Liver (tissue), 3 donors: ENCODE measurements at regions not wholly inside any gene's neighbourhood (a gene's known extent, or its start where the extent isn't known, plus 50 kb on each side); places are given as distances from the start of the nearest gene placed in this dataset.

ENCODE experiments used
- ATF3 ChIP-seq: IDR thresholded peaks from 2 replicates; pipeline ENCODE4 v1.6.1; 2016; ENCODE audit warnings: antibody characterized with exemption
- CTCF ChIP-seq: fragments of 150-350 bp; IDR thresholded peaks from 2 replicates; pipeline ENCODE4 v1.5.1; 2017; ENCODE audit warnings: improper control_type of control experiment, low read depth, low read length; ENCODE audit not compliant: missing input control
- EGR1 ChIP-seq, 2 donors: IDR thresholded peaks; 2 replicates each; pipeline ENCODE4 v1.6.1; 2016 to 2018; ENCODE audit warnings: antibody characterized with exemption in 2 of 2, low read depth in 2 of 2
- FOXA1 ChIP-seq: IDR thresholded peaks from 2 replicates; pipeline ENCODE4 v1.6.1; 2016; ENCODE audit warnings: antibody characterized with exemption
- HNF4A ChIP-seq, 2 donors: conservative IDR thresholded peaks; 2 replicates each; pipeline ENCODE4 v1.6.1; 2016; ENCODE audit warnings: antibody characterized with exemption in 2 of 2, mild to moderate bottlenecking in 2 of 2
- JUND ChIP-seq, 2 donors: IDR thresholded peaks; 2 replicates each; pipeline ENCODE4 v1.6.1; 2016; ENCODE audit warnings: antibody characterized with exemption in 2 of 2
- MAX ChIP-seq: IDR thresholded peaks from 2 replicates; pipeline ENCODE4 v1.6.1; 2016; ENCODE audit warnings: antibody characterized with exemption
- TAF1 ChIP-seq: conservative IDR thresholded peaks from 2 replicates; pipeline ENCODE4 v1.6.1; 2016; ENCODE audit warnings: antibody characterized with exemption, mild to moderate bottlenecking
- donor health status: healthy.
- donor health status: healthy.

- TF ChIP-seq CTCF (no peak), FOXA1 (no peak), EGR1 (IDR thresholded peaks at IDR 0.05; ENCODE audit: low read depth in 2 of 2) (no peak), ATF3 (no peak), HNF4A (conservative IDR thresholded peaks at IDR 0.05) (no peak), MAX (no peak), JUND (IDR thresholded peaks at IDR 0.05) (no peak), TAF1 (no peak)
Observed at GRCh38 chr12:89166121-89166520, 186.2 kb downstream of the DUSP6 start.
